ENCODE measurements at regions not wholly inside any gene's neighbourhood (a gene's known extent, or its start where the extent isn't known, plus 50 kb on each side); places are given as distances from the start of the nearest gene placed in this dataset.

GRCh38 chr1:88466011-88466410 is 218.1 kb upstream of the PKN2 start:
- no peaks in the 10 kb centered on the region for H3K27me3 ChIP-seq (ENCODE audit: control insufficient read depth, insufficient read depth, low read length)
- TF ChIP-seq CTCF (conservative IDR thresholded peaks at IDR 0.05 in 1 of 2, IDR thresholded peaks at IDR 0.05 in 1 of 2; ENCODE audit: low read depth in 1 of 2, low read length in 2 of 2), result no peak
- no peak overlapping the region for H3K9ac ChIP-seq (ENCODE audit: insufficient read depth, low read length)
- no peaks in the 10 kb centered on the region for H3K36me3 ChIP-seq (ENCODE audit: control insufficient read depth, insufficient read depth, low read length)
- no peak overlapping the region for H3K27ac ChIP-seq (ENCODE audit: insufficient read depth, low read length)
- no peaks in the 10 kb centered on the region for H3K9me3 ChIP-seq (ENCODE audit: control insufficient read depth, insufficient read depth, low read depth, low read length)
- H2AFZ ChIP-seq (ENCODE audit: low read length), result no peak overlapping the region
- no peaks in the 10 kb centered on the region for H3K79me2 ChIP-seq (ENCODE audit: control insufficient read depth, insufficient read depth, low read length)
- H4K20me1 ChIP-seq (ENCODE audit: control insufficient read depth, extremely low read depth, insufficient read depth, low read length), result no peaks in the 10 kb centered on the region
- H3K4me1 ChIP-seq (ENCODE audit: control insufficient read depth, extremely low read depth, insufficient read depth, low read length), result no peaks in the 10 kb centered on the region
- peak in 1 of 2 donors; percentile 9 for DNase-seq (ENCODE audit: low read depth in 2 of 2)
- no peak overlapping the region for H3K4me3 ChIP-seq (replicated peaks in 1 of 4; ENCODE audit: control extremely low read depth in 1 of 4, insufficient read depth in 1 of 4, low read depth in 3 of 4, low read length in 4 of 4)
- no peak overlapping the region for H3K4me2 ChIP-seq (ENCODE audit: extremely low read depth, insufficient read depth, low read length)

- Histone ChIP-seq H3K9me3 (ENCODE audit: control insufficient read depth, insufficient read depth, low read depth, low read length) (no peaks in the 10 kb centered on the region), H2AFZ (ENCODE audit: low read length) (no peak overlapping the region), H3K79me2 (ENCODE audit: control insufficient read depth, insufficient read depth, low read length) (no peaks in the 10 kb centered on the region), H3K36me3 (ENCODE audit: control insufficient read depth, insufficient read depth, low read length) (no peaks in the 10 kb centered on the region), H3K27ac (ENCODE audit: insufficient read depth, low read length) (no peak overlapping the region), H3K4me1 (ENCODE audit: control insufficient read depth, extremely low read depth, insufficient read depth, low read length) (no peaks in the 10 kb centered on the region), H3K4me3 (replicated peaks in 1 of 4; ENCODE audit: control extremely low read depth in 1 of 4, insufficient read depth in 1 of 4, low read depth in 3 of 4, low read length in 4 of 4) (no peak overlapping the region), H3K4me2 (ENCODE audit: extremely low read depth, insufficient read depth, low read length) (no peak overlapping the region), H3K27me3 (ENCODE audit: control insufficient read depth, insufficient read depth, low read length) (no peaks in the 10 kb centered on the region), H4K20me1 (ENCODE audit: control insufficient read depth, extremely low read depth, insufficient read depth, low read length) (no peaks in the 10 kb centered on the region), H3K9ac (ENCODE audit: insufficient read depth, low read length) (no peak overlapping the region)
- TF ChIP-seq CTCF (conservative IDR thresholded peaks at IDR 0.05 in 1 of 2, IDR thresholded peaks at IDR 0.05 in 1 of 2; ENCODE audit: low read depth in 1 of 2, low read length in 2 of 2), result no peak
- TF ChIP-seq EZH2 (IDR thresholded peaks at IDR 0.05; ENCODE audit: low read length, missing control alignments), result no peak
- DNase-seq (ENCODE audit: low read depth in 2 of 2), result no peak
Observed at GRCh38 chr1:88466899-88467580, 217.0 kb upstream of the PKN2 start.

GRCh38 chr1:88472298-88472697 is 211.8 kb upstream of the PKN2 start:
- H3K4me2 ChIP-seq (ENCODE audit: extremely low read depth, insufficient read depth, low read length), result no peak overlapping the region
- no peak overlapping the region for H3K4me3 ChIP-seq (replicated peaks in 1 of 4; ENCODE audit: control extremely low read depth in 1 of 4, insufficient read depth in 1 of 4, low read depth in 3 of 4, low read length in 4 of 4)
- no peak overlapping the region for H3K27ac ChIP-seq (ENCODE audit: insufficient read depth, low read length)
- no peaks in the 10 kb centered on the region for H4K20me1 ChIP-seq (ENCODE audit: control insufficient read depth, extremely low read depth, insufficient read depth, low read length)
- H3K36me3 ChIP-seq (ENCODE audit: control insufficient read depth, insufficient read depth, low read length), result no peaks in the 10 kb centered on the region
- no peaks in the 10 kb centered on the region for H3K4me1 ChIP-seq (ENCODE audit: control insufficient read depth, extremely low read depth, insufficient read depth, low read length)
- no peak overlapping the region for H3K9ac ChIP-seq (ENCODE audit: insufficient read depth, low read length)
- DNase-seq (ENCODE audit: low read depth in 2 of 2), result no peak
- no peaks in the 10 kb centered on the region for H3K27me3 ChIP-seq (ENCODE audit: control insufficient read depth, insufficient read depth, low read length)
- H3K9me3 ChIP-seq (ENCODE audit: control insufficient read depth, insufficient read depth, low read depth, low read length), result no peaks in the 10 kb centered on the region
- no peaks in the 10 kb centered on the region for H3K79me2 ChIP-seq (ENCODE audit: control insufficient read depth, insufficient read depth, low read length)
- no peak overlapping the region for H2AFZ ChIP-seq (ENCODE audit: low read length)
- TF ChIP-seq EZH2 (IDR thresholded peaks at IDR 0.05; ENCODE audit: low read length, missing control alignments), result no peak
- no peak for TF ChIP-seq CTCF (conservative IDR thresholded peaks at IDR 0.05 in 1 of 2, IDR thresholded peaks at IDR 0.05 in 1 of 2; ENCODE audit: low read depth in 1 of 2, low read length in 2 of 2)

All from fibroblast of lung (primary cell).